Endothelial cell of umbilical vein (primary cell): ENCODE measurements at regions not wholly inside any gene's neighbourhood (a gene's known extent, or its start where the extent isn't known, plus 50 kb on each side); places are given as distances from the start of the nearest gene placed in this dataset.

Source experiments
- BruUV-seq: library from RNA; stranded (reverse); fragments of 400-500 nt; replicated peaks from 2 replicates; lab custom pipeline; 2021; lab: Mats Ljungman, UMichigan
- CTCF ChIA-PET: fragments of 300-600, 350-600 bp; sonication (Branson Sonifier 250); formaldehyde crosslinking; loops from one replicate; lab custom pipeline; 2021; ENCODE audit warnings: antibody characterized with exemption, inconsistent platforms; lab: Charles Lee
- POLR2A ChIA-PET: fragments of 300-600, 350-600 bp; sonication (Branson Sonifier 250); formaldehyde crosslinking; loops from one replicate; lab custom pipeline; 2021; ENCODE audit warnings: antibody characterized with exemption, inconsistent platforms; lab: Charles Lee
- DNase-seq: peaks from one replicate; pipeline ENCODE4 v3.0.0-alpha.2; 2011; ENCODE audit warnings: low read depth, low spot score
- FAIRE-seq: peaks from 2 replicates; lab custom pipeline; 2011; peaks lifted over from hg19 to GRCh38; lab: Jason Lieb, UNC
- H2AFZ ChIP-seq: 2 replicates; pipeline ENCODE4 v1.6.0; 2012; ENCODE audit warnings: low read depth, low read length, control low read depth, inconsistent platforms
- H3K27ac ChIP-seq: 2 replicates; pipeline ENCODE4 v1.5.1; 2011; ENCODE audit warnings: low read depth, mild to moderate bottlenecking, control low read depth, low read length, moderate library complexity; ENCODE audit not compliant: insufficient read depth
- H3K27me3 ChIP-seq, 2 experiments: 2 replicates each; pipeline versions ENCODE4 v1.6.0 to v1.6.1; 2011; ENCODE audit warnings: low read length in 2 of 2, mixed read lengths in 1 of 2; ENCODE audit not compliant: control insufficient read depth in 2 of 2, insufficient read depth in 2 of 2
- H3K36me3 ChIP-seq, 2 experiments: 2 replicates in 1 of 2; 3 replicates in 1 of 2; pipeline ENCODE4 v1.5.1; 2011; ENCODE audit warnings: low read length in 2 of 2, mild to moderate bottlenecking in 1 of 2, moderate library complexity in 1 of 2; ENCODE audit not compliant: control insufficient read depth in 2 of 2, insufficient read depth in 2 of 2; ENCODE audit errors: extremely low read depth in 1 of 2
- H3K4me1 ChIP-seq: 3 replicates; pipeline ENCODE4 v1.5.1; 2011; ENCODE audit warnings: mild to moderate bottlenecking, low read length; ENCODE audit not compliant: control insufficient read depth, insufficient read depth; ENCODE audit errors: extremely low read depth
- H3K4me2 ChIP-seq: 2 replicates; pipeline ENCODE4 v1.6.1; 2011; ENCODE audit warnings: low read length, control low read depth, mixed read lengths; ENCODE audit not compliant: insufficient read depth
- H3K4me3 ChIP-seq, 3 experiments: fragments of 200-600 bp in 1 of 3; sonication (generic), shearing (Covaris generic) in 1 of 3; replicated peaks in 1 of 3; 2 replicates each; pipeline ENCODE4 v1.5.1; 2011 to 2016; ENCODE audit warnings: control low read depth in 3 of 3, low read length in 3 of 3, mild to moderate bottlenecking in 2 of 3, inconsistent platforms in 1 of 3, low read depth in 1 of 3, moderate library complexity in 1 of 3; ENCODE audit not compliant: insufficient read depth in 1 of 3
- H3K79me2 ChIP-seq: 2 replicates; pipeline ENCODE4 v1.6.0; 2012; ENCODE audit warnings: low read length, inconsistent platforms; ENCODE audit not compliant: control insufficient read depth, insufficient read depth
- H3K9ac ChIP-seq: replicated peaks from 2 replicates; pipeline ENCODE3; 2011; ENCODE audit warnings: low read length, control low read depth; ENCODE audit not compliant: insufficient read depth; ENCODE audit errors: extremely low read depth
- H3K9me1 ChIP-seq: replicated peaks from 3 replicates; pipeline ENCODE4 v1.6.0; 2011; ENCODE audit warnings: mild to moderate bottlenecking, low read length; ENCODE audit not compliant: control insufficient read depth, insufficient read depth; ENCODE audit errors: extremely low read depth
- H3K9me3 ChIP-seq: replicated peaks from 2 replicates; pipeline ENCODE4 v1.5.1; 2012; ENCODE audit warnings: low read length, inconsistent platforms; ENCODE audit not compliant: control insufficient read depth, insufficient read depth
- H4K20me1 ChIP-seq: replicated peaks from 2 replicates; pipeline ENCODE3; 2011; ENCODE audit warnings: mild to moderate bottlenecking, low read length; ENCODE audit not compliant: control insufficient read depth, insufficient read depth; ENCODE audit errors: extremely low read depth
- CTCF ChIP-seq, 2 donors: IDR thresholded peaks; 1 replicate in 1 of 2; 2 replicates in 1 of 2; pipeline ENCODE4 v1.5.1; 2011; ENCODE audit warnings: low read length in 2 of 2, mild to moderate bottlenecking in 2 of 2, moderate library complexity in 2 of 2, control low read depth in 1 of 2, inconsistent platforms in 1 of 2, low read depth in 1 of 2; ENCODE audit not compliant: insufficient read depth in 1 of 2; ENCODE audit errors: extremely low read depth in 1 of 2
- EZH2 ChIP-seq: IDR thresholded peaks from 2 replicates; pipeline ENCODE4 v1.6.1; 2012; ENCODE audit warnings: borderline replicate concordance, low read depth, mild to moderate bottlenecking, moderate library complexity, low read length, inconsistent platforms; ENCODE audit not compliant: severe bottlenecking
- FOS ChIP-seq: IDR thresholded peaks from 2 replicates; pipeline ENCODE4 v1.6.1; 2011; ENCODE audit warnings: mild to moderate bottlenecking, low read length, moderate library complexity, borderline replicate concordance; ENCODE audit not compliant: insufficient read depth
- GATA2 ChIP-seq: IDR thresholded peaks from 2 replicates; pipeline ENCODE4 v1.7.0; 2011; ENCODE audit warnings: low read depth, mild to moderate bottlenecking, moderate library complexity, mixed read lengths, low read length; ENCODE audit not compliant: insufficient read length, insufficient read depth
- JUN ChIP-seq: IDR thresholded peaks from 2 replicates; pipeline ENCODE4 v1.6.1; 2011; ENCODE audit warnings: borderline replicate concordance, low read depth; ENCODE audit not compliant: insufficient read length, insufficient read depth
- MAX ChIP-seq: IDR thresholded peaks from 2 replicates; pipeline ENCODE4 v1.6.1; 2011; ENCODE audit not compliant: insufficient read depth, insufficient read length
- POLR2A ChIP-seq: IDR thresholded peaks from 2 replicates; pipeline ENCODE4 v1.6.1; 2012; ENCODE audit warnings: low read depth, mild to moderate bottlenecking, control low read depth, low read length
- POLR2AphosphoS5 ChIP-seq: IDR thresholded peaks from 2 replicates; pipeline ENCODE4 v1.6.1; 2012; ENCODE audit warnings: low read depth, mild to moderate bottlenecking, control low read depth, low read length, moderate library complexity; ENCODE audit not compliant: insufficient read depth
- dilution Hi-C: fragments of 300-500 bp; cut with MboI; formaldehyde crosslinking; loops from one replicate; pipeline ENCODE4 v1.15.0; 2019; ENCODE audit warnings: low sequenced_read_pairs; ENCODE audit not compliant: extremely low pct_ligation_motif_present
- intact Hi-C: fragments of 100-400 bp; cut with micrococcal nuclease; formaldehyde crosslinking; loops from one replicate; pipeline ENCODE4 v1.10.0; 2022

GRCh38 chr4:152229782-152230289 is 306.1 kb downstream of the FBXW7 start:
- no peaks in the 10 kb centered on the region for H3K4me1 ChIP-seq
- H3K9ac ChIP-seq = no peak overlapping the region
- H3K4me3 ChIP-seq = no peak overlapping the region
- FAIRE-seq (no peak), DNase-seq (no peak)
- no peaks in the 10 kb centered on the region for H3K9me1 ChIP-seq
- intact Hi-C loops (no loop called here), dilution Hi-C loops (no loop called here)
- no peaks in the 10 kb centered on the region for H3K27me3 ChIP-seq
- H3K9me3 ChIP-seq = no peaks in the 10 kb centered on the region
- H2AFZ ChIP-seq = no peak overlapping the region
- ChIA-PET CTCF (no interaction called here), POLR2A (no interaction called here)
- H3K36me3 ChIP-seq = no peaks in the 10 kb centered on the region
- H3K4me2 ChIP-seq = no peak overlapping the region
- no peak overlapping the region for H3K27ac ChIP-seq
- H3K79me2 ChIP-seq = no peaks in the 10 kb centered on the region
- H4K20me1 ChIP-seq = no peaks in the 10 kb centered on the region
- TF ChIP-seq POLR2AphosphoS5 (no peak), GATA2 (no peak), POLR2A (no peak), JUN (no peak), EZH2 (no peak), FOS (no peak), MAX (no peak), CTCF (IDR thresholded peaks at IDR 0.05; ENCODE audit: extremely low read depth in 1 of 2, insufficient read depth in 1 of 2, low read depth in 1 of 2, low read length in 2 of 2) (no peak)
- BruUV-seq = no TSS peak
